ENCODE measurements at regions not wholly inside any gene's neighbourhood (a gene's known extent, or its start where the extent isn't known, plus 50 kb on each side); places are given as distances from the start of the nearest gene placed in this dataset.

DNA sequence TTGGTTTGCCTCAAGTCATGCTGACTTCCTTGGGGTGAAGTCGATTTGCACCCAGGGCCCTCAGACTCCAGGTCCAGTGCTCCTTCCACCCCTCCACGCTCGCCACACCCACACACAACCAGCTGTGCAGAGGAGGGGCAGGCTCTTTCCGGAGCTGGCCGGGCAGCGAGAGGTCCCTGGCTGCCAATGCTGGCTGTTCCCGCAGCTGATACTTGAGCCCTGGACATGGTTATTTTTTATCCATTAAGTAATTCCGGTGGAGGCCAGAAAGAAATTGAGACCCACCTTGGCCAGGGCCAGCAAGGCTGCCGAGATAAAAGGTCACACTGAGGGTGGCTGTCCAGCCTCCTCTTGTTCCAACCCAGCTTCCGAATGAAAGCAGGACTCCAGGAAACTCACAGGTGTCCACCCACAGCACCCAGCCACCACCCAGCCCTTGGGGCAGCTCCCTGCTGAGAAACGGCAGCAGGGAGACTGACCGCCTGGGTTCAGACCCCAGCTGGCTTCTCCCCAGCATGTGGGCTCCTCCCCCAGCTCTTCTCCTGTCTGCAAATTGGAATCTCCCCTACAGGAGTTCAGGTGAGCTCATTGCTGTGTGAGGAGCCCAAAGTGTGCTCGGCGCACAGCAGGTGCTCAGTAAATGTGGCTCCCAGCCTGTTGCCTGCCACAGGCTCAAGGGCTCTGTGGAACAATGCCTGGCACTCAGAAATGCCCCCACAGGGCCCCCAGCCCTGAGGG lies 77.8 kb downstream of the PDGFA start:
- Histone ChIP-seq H3K4me2 (ENCODE audit: low read depth, low read length) (no peak overlapping the region), H3K4me3 (ENCODE audit: low read length) (no peak overlapping the region), H4K20me1 (ENCODE audit: insufficient read depth, low read length) (no peaks in the 10 kb centered on the region), H3K4me1 (ENCODE audit: low read length) (no peaks in the 10 kb centered on the region), H3K9me3 (replicated peaks; ENCODE audit: insufficient read depth, low read length) (no peaks in the 10 kb centered on the region), H3K27me3 (replicated peaks; ENCODE audit: insufficient read depth, low read length) (no peaks in the 10 kb centered on the region), H3K9ac (ENCODE audit: low read length) (no peak overlapping the region), H3K79me2 (ENCODE audit: low read length) (no peaks in the 10 kb centered on the region), H3F3A (ENCODE audit: insufficient read depth, low read length) (no peaks in the 10 kb centered on the region), H3K27ac (ENCODE audit: low read length) (no peak overlapping the region), H2AFZ (ENCODE audit: low read length) (no peak overlapping the region), H3K9me2 (replicated peaks; ENCODE audit: insufficient read depth, low read length) (no peaks in the 10 kb centered on the region), H3K36me3 (replicated peaks; ENCODE audit: insufficient read depth, low read length) (no peaks in the 10 kb centered on the region)
- DNase-seq, result no peak
- TF ChIP-seq EZH2 (optimal IDR thresholded peaks at IDR 0.05; ENCODE audit: low read depth, low read length) (no peak), EZH2phosphoT487 (IDR thresholded peaks at IDR 0.05; ENCODE audit: low read length) (no peak)
- TF ChIP-seq, protein P1, sequence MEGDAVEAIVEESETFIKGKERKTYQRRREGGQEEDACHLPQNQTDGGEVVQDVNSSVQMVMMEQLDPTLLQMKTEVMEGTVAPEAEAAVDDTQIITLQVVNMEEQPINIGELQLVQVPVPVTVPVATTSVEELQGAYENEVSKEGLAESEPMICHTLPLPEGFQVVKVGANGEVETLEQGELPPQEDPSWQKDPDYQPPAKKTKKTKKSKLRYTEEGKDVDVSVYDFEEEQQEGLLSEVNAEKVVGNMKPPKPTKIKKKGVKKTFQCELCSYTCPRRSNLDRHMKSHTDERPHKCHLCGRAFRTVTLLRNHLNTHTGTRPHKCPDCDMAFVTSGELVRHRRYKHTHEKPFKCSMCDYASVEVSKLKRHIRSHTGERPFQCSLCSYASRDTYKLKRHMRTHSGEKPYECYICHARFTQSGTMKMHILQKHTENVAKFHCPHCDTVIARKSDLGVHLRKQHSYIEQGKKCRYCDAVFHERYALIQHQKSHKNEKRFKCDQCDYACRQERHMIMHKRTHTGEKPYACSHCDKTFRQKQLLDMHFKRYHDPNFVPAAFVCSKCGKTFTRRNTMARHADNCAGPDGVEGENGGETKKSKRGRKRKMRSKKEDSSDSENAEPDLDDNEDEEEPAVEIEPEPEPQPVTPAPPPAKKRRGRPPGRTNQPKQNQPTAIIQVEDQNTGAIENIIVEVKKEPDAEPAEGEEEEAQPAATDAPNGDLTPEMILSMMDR (IDR thresholded peaks at IDR 0.05; ENCODE audit: low read length), result no peak

GRCh38 chr7:442457-442856 lies 77.2 kb downstream of the PDGFA start:
- H3K9me3 ChIP-seq (replicated peaks; ENCODE audit: insufficient read depth, low read length), result no peaks in the 10 kb centered on the region
- no peaks in the 10 kb centered on the region for H3K9me2 ChIP-seq (replicated peaks; ENCODE audit: insufficient read depth, low read length)

DNA sequence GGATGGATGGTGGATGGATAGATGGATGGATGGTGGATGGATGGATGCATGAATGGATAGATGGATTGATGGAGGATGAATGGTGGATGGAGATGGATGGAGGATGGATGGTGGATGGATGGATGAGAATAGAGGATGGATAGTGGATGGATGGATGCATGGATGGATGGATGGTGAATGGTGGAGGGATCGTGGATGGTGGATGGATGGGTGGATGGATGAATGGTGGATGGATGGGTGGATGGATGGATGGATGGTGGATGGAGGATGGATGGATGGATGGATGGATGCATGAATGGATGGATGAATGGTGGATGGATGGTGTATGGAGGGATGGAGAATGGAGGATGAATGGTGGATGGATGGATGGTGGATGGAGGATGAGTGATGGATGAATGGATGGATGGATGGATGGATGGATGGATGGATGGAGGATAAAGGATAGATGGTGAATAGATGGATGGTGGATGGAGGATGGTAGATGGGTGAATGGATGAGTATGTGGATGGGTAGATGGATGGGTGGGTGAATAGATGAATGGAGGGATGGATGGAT lies 76.3 kb downstream of the PDGFA start:
- no peaks in the 10 kb centered on the region for H3K4me1 ChIP-seq (ENCODE audit: low read length)
- DNase-seq, result no peak
- H3K27ac ChIP-seq (ENCODE audit: low read length), result no peak overlapping the region
- H3K4me3 ChIP-seq (ENCODE audit: low read length), result no peak overlapping the region
- H3K79me2 ChIP-seq (ENCODE audit: low read length), result no peaks in the 10 kb centered on the region
- no peak overlapping the region for H2AFZ ChIP-seq (ENCODE audit: low read length)
- no peak for TF ChIP-seq EZH2phosphoT487 (IDR thresholded peaks at IDR 0.05; ENCODE audit: low read length)
- TF ChIP-seq EZH2 (optimal IDR thresholded peaks at IDR 0.05; ENCODE audit: low read depth, low read length), result no peak
- TF ChIP-seq, protein P1 (IDR thresholded peaks at IDR 0.05; ENCODE audit: low read length), result no peak
- H3K36me3 ChIP-seq (replicated peaks; ENCODE audit: insufficient read depth, low read length), result no peaks in the 10 kb centered on the region
- H3K9me3 ChIP-seq (replicated peaks; ENCODE audit: insufficient read depth, low read length), result no peaks in the 10 kb centered on the region
- no peaks in the 10 kb centered on the region for H3F3A ChIP-seq (ENCODE audit: insufficient read depth, low read length)
- H4K20me1 ChIP-seq (ENCODE audit: insufficient read depth, low read length), result no peaks in the 10 kb centered on the region
- no peak overlapping the region for H3K4me2 ChIP-seq (ENCODE audit: low read depth, low read length)
- H3K9ac ChIP-seq (ENCODE audit: low read length), result no peak overlapping the region
- H3K27me3 ChIP-seq (replicated peaks; ENCODE audit: insufficient read depth, low read length), result no peaks in the 10 kb centered on the region
- H3K9me2 ChIP-seq (replicated peaks; ENCODE audit: insufficient read depth, low read length), result no peaks in the 10 kb centered on the region

More at GRCh38 chr7:442457-442856, 77.2 kb downstream of the PDGFA start:
- no peaks in the 10 kb centered on the region for H3K4me1 ChIP-seq (ENCODE audit: low read length)
- H3K79me2 ChIP-seq (ENCODE audit: low read length), result no peaks in the 10 kb centered on the region
- no peak overlapping the region for H3K27ac ChIP-seq (ENCODE audit: low read length)
- H3K4me2 ChIP-seq (ENCODE audit: low read depth, low read length), result no peak overlapping the region
- no peaks in the 10 kb centered on the region for H3K36me3 ChIP-seq (replicated peaks; ENCODE audit: insufficient read depth, low read length)
- no peaks in the 10 kb centered on the region for H4K20me1 ChIP-seq (ENCODE audit: insufficient read depth, low read length)
- H2AFZ ChIP-seq (ENCODE audit: low read length), result no peak overlapping the region
- H3F3A ChIP-seq (ENCODE audit: insufficient read depth, low read length), result no peaks in the 10 kb centered on the region
- no peak for DNase-seq
- no peak overlapping the region for H3K4me3 ChIP-seq (ENCODE audit: low read length)
- TF ChIP-seq EZH2 (optimal IDR thresholded peaks at IDR 0.05; ENCODE audit: low read depth, low read length), result no peak
- no peak for TF ChIP-seq EZH2phosphoT487 (IDR thresholded peaks at IDR 0.05; ENCODE audit: low read length)
- TF ChIP-seq, protein P1 (IDR thresholded peaks at IDR 0.05; ENCODE audit: low read length), result no peak
- H3K27me3 ChIP-seq (replicated peaks; ENCODE audit: insufficient read depth, low read length), result no peaks in the 10 kb centered on the region
- no peak overlapping the region for H3K9ac ChIP-seq (ENCODE audit: low read length)
